ENCODE measurements at regions not wholly inside any gene's neighbourhood (a gene's known extent, or its start where the extent isn't known, plus 50 kb on each side); places are given as distances from the start of the nearest gene placed in this dataset.
"Not testable (repeated sequence)": the region's sequence is repeated elsewhere in the genome, so short reads cannot be mapped to it uniquely, and the experiment has no call there.

- Mint-ChIP-seq H3K27me3 (no peaks in the 10 kb centered on the region), H3K4me1 (ENCODE audit: low read depth) (no peaks in the 10 kb centered on the region), H3K36me3 (ENCODE audit: low read depth) (no peaks in the 10 kb centered on the region), H3K9me3 (peaks cover 4% of the 10 kb centered on the region), H3K4me3 (no peak overlapping the region), H3K27ac (no peak overlapping the region)
Measured at GRCh38 chr16:79966226-79966625, 365.7 kb upstream of the MAF start.

DNA sequence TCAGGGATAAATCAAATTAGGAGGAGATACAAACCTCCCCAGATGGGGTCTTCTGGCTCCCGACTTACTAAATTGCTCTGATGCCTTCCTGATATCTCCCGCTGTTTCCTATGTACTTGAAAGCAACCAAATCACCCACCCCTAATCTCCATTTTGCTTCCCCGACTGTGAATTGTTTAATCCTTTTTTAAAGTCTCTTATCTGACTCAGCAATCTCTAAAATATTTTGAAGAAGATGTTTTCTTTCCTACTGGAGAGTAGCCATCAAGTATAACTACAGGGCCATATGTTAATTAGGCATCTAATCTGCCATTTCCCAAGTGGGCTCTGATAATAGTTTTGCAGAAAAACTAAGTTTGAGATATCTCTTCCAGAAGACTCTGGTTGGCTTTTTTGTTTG is 365.2 kb upstream of the MAF start:
- no peak overlapping the region for H3K27ac Mint-ChIP-seq
- H3K4me1 Mint-ChIP-seq (ENCODE audit: low read depth), result no peaks in the 10 kb centered on the region
- H3K36me3 Mint-ChIP-seq (ENCODE audit: low read depth), result no peaks in the 10 kb centered on the region
- H3K27me3 Mint-ChIP-seq, result no peaks in the 10 kb centered on the region
- H3K4me3 Mint-ChIP-seq, result no peak overlapping the region
- H3K9me3 Mint-ChIP-seq, result peaks cover 4% of the 10 kb centered on the region

DNA sequence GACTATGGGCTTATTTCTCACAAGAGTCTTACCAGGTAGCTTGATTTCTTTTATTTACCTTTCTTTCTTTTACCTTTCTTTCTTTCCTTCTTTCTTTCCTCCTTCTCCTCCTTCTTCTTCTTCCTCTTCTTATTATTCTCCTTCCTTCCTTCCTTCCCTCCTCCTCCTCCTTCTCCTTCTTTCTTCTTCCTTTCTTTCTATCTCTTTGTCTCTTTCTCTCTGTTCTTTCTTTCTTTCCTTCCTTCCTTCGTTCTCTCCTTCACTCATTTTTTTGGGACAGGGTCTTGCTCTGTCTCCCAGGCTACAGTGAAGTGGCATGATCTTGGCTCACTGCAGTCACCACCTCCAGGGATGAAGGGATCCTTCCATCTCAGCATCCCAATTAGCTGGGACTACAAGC is 363.6 kb upstream of the MAF start:
- Mint-ChIP-seq H3K4me1 (ENCODE audit: low read depth) (no peaks in the 10 kb centered on the region), H3K36me3 (ENCODE audit: low read depth) (no peaks in the 10 kb centered on the region), H3K9me3 (peaks cover 8% of the 10 kb centered on the region), H3K27me3 (no peaks in the 10 kb centered on the region), H3K4me3 (no peak overlapping the region), H3K27ac (no peak overlapping the region)

DNA sequence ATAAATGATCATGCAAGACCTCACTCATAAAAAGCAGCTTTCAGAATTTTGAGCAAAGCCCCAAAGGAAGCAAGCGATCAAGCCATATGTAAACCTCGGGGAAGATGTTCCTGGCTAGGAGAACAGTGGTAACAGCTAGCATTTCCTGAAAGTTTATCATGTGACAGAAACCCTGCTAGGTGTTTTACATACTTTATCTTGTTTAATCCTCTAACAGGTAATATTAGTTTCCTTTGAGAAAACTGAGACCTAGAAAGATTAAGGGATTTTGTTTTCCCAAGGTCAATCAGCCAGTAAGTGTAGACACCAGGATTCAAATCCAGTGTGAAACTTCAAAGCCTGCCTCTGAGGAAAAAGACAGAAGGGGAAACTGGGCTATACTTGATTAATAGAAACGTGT is 362.4 kb upstream of the MAF start:
- no peak overlapping the region for H3K27ac Mint-ChIP-seq
- no peaks in the 10 kb centered on the region for H3K4me1 Mint-ChIP-seq (ENCODE audit: low read depth)
- H3K27me3 Mint-ChIP-seq, result no peaks in the 10 kb centered on the region
- H3K9me3 Mint-ChIP-seq, result peaks cover 8% of the 10 kb centered on the region
- no peaks in the 10 kb centered on the region for H3K36me3 Mint-ChIP-seq (ENCODE audit: low read depth)
- no peak overlapping the region for H3K4me3 Mint-ChIP-seq

GRCh38 chr16:79959226-79959625 is 358.7 kb upstream of the MAF start:
- no peaks in the 10 kb centered on the region for H3K36me3 Mint-ChIP-seq (ENCODE audit: low read depth)
- H3K4me1 Mint-ChIP-seq (ENCODE audit: low read depth), result no peaks in the 10 kb centered on the region
- no peak overlapping the region for H3K4me3 Mint-ChIP-seq
- no peak overlapping the region for H3K27ac Mint-ChIP-seq
- no peaks in the 10 kb centered on the region for H3K27me3 Mint-ChIP-seq
- peaks cover 8% of the 10 kb centered on the region for H3K9me3 Mint-ChIP-seq

DNA sequence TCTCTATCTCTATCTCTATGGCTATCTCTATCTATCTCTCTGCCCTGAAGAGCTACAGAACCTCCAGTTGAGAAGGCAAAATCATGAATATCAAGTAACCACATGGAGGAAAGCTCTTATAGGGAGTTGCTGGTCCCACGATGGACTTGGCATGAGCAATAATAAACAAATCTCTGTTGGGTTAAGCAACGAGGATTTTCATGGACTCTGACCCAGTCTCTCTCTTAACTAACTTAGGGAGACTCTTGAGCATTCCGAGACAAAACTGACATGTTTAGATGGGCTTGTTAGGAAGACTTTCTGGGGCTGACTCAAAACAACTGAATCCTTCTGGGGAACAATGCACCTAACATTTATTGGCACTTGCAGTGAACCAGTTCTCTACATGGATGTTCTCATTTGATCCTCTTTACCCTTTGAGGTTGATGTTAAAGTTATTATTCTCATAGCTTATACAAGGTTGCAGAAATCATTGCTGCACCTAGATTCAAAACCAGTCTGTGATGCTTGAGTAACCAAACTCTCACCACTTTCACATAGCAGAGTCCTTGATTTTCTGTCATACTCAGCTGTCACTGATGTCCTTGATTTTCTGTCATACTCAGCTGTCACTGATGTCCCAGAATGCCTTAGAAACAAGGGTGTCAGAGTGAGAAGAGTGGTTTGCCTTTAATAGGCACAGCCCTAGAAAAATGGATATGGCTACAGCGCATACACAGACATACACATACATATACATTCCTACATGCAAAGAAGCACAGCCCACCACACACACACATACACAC is 354.6 kb upstream of the MAF start:
- no peaks in the 10 kb centered on the region for H3K4me1 Mint-ChIP-seq (ENCODE audit: low read depth)
- peaks cover 4% of the 10 kb centered on the region for H3K9me3 Mint-ChIP-seq
- H3K27ac Mint-ChIP-seq, result no peak overlapping the region
- H3K36me3 Mint-ChIP-seq (ENCODE audit: low read depth), result no peaks in the 10 kb centered on the region
- H3K4me3 Mint-ChIP-seq, result no peak overlapping the region
- H3K27me3 Mint-ChIP-seq, result no peaks in the 10 kb centered on the region

GRCh38 chr16:79950932-79951719 is 350.6 kb upstream of the MAF start:
- no peaks in the 10 kb centered on the region for H3K4me1 Mint-ChIP-seq (ENCODE audit: low read depth)
- H3K9me3 Mint-ChIP-seq, result no peaks in the 10 kb centered on the region
- no peaks in the 10 kb centered on the region for H3K36me3 Mint-ChIP-seq (ENCODE audit: low read depth)
- no peak overlapping the region for H3K27ac Mint-ChIP-seq
- H3K4me3 Mint-ChIP-seq, result no peak overlapping the region
- H3K27me3 Mint-ChIP-seq, result peaks cover 5% of the 10 kb centered on the region

GRCh38 chr16:79949417-79949816 is 348.9 kb upstream of the MAF start:
- no peak overlapping the region for H3K4me3 Mint-ChIP-seq
- H3K27me3 Mint-ChIP-seq, result peaks cover 11% of the 10 kb centered on the region
- no peaks in the 10 kb centered on the region for H3K36me3 Mint-ChIP-seq (ENCODE audit: low read depth)

GRCh38 chr16:79947771-79948170 is 347.2 kb upstream of the MAF start:
- peaks cover 11% of the 10 kb centered on the region for H3K27me3 Mint-ChIP-seq
- no peak overlapping the region for H3K4me3 Mint-ChIP-seq
- no peaks in the 10 kb centered on the region for H3K4me1 Mint-ChIP-seq (ENCODE audit: low read depth)
- no peaks in the 10 kb centered on the region for H3K9me3 Mint-ChIP-seq
- H3K27ac Mint-ChIP-seq, result no peak overlapping the region
- H3K36me3 Mint-ChIP-seq (ENCODE audit: low read depth), result no peaks in the 10 kb centered on the region

More at GRCh38 chr16:79949417-79949816, 348.9 kb upstream of the MAF start:
- Mint-ChIP-seq H3K9me3 (no peaks in the 10 kb centered on the region), H3K4me1 (ENCODE audit: low read depth) (no peaks in the 10 kb centered on the region), H3K27ac (no peak overlapping the region)

- H3K27me3 Mint-ChIP-seq, result peaks cover 11% of the 10 kb centered on the region
- H3K4me1 Mint-ChIP-seq (ENCODE audit: low read depth), result no peaks in the 10 kb centered on the region
- no peaks in the 10 kb centered on the region for H3K9me3 Mint-ChIP-seq
- H3K27ac Mint-ChIP-seq, result no peak overlapping the region
- no peaks in the 10 kb centered on the region for H3K36me3 Mint-ChIP-seq (ENCODE audit: low read depth)
- no peak overlapping the region for H3K4me3 Mint-ChIP-seq
Measured at GRCh38 chr16:79946252-79946651, 345.7 kb upstream of the MAF start.

- H3K4me1 Mint-ChIP-seq (ENCODE audit: low read depth), result no peaks in the 10 kb centered on the region
Measured at GRCh38 chr16:79943736-79944135, 343.2 kb upstream of the MAF start.

DNA sequence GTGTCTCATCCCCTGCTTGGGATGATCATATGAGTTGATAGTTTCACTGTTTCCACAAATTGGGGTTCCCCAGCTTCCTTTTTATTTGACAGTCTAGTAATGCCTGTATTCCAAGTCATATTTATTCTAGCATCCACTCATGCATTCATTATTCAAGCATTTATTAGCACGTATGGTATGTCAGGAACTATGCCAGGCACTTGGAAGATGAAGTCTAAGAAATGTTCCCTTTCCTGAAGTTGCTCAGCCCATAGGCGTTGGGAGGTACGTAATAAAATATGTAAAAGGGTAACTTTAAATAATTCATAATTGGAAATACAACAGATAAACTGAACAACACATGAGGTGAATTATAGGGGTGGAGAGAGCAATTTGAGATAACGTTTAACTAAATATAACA is 338.0 kb upstream of the MAF start:
- Mint-ChIP-seq H3K27ac (no peak overlapping the region), H3K27me3 (no peaks in the 10 kb centered on the region)

More at GRCh38 chr16:79943736-79944135, 343.2 kb upstream of the MAF start:
- Mint-ChIP-seq H3K27ac (no peak overlapping the region), H3K4me3 (no peak overlapping the region), H3K36me3 (ENCODE audit: low read depth) (no peaks in the 10 kb centered on the region), H3K9me3 (no peaks in the 10 kb centered on the region), H3K27me3 (peaks cover 6% of the 10 kb centered on the region)

GRCh38 chr16:79937671-79938070 is 337.1 kb upstream of the MAF start:
- H3K9me3 Mint-ChIP-seq; H3K27ac Mint-ChIP-seq; H3K27me3 Mint-ChIP-seq; H3K4me1 Mint-ChIP-seq (ENCODE audit: low read depth); H3K4me3 Mint-ChIP-seq; H3K36me3 Mint-ChIP-seq (ENCODE audit: low read depth): not testable (repeated sequence)

More for the DNA sequence above, 338.0 kb upstream of the MAF start:
- Mint-ChIP-seq H3K9me3 (no peaks in the 10 kb centered on the region), H3K4me1 (ENCODE audit: low read depth) (no peaks in the 10 kb centered on the region), H3K4me3 (no peak overlapping the region), H3K36me3 (ENCODE audit: low read depth) (no peaks in the 10 kb centered on the region)

DNA sequence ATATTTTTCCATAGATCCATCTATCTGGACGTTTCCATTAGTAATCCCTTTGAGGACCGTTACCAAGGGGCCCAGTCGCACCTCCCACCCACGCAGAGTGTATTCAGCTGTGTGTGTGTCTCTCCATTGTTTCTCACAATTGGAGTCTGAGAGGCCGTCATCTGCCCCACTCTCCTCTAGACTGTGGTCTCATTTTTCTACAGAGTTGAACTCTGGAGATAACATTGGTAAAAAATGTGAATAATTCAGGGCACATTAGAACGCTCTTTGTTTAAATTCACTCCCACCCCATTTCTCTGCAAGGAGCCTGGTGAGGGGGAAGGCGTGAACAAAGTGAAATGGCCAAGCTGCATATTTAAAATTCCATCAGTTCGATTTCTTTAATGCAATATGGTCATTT is 333.1 kb upstream of the MAF start:
- Mint-ChIP-seq H3K36me3 (ENCODE audit: low read depth) (no peaks in the 10 kb centered on the region), H3K4me1 (ENCODE audit: low read depth) (no peaks in the 10 kb centered on the region), H3K27me3 (no peaks in the 10 kb centered on the region), H3K4me3 (no peak overlapping the region), H3K9me3 (peaks cover 6% of the 10 kb centered on the region), H3K27ac (no peak overlapping the region)

DNA sequence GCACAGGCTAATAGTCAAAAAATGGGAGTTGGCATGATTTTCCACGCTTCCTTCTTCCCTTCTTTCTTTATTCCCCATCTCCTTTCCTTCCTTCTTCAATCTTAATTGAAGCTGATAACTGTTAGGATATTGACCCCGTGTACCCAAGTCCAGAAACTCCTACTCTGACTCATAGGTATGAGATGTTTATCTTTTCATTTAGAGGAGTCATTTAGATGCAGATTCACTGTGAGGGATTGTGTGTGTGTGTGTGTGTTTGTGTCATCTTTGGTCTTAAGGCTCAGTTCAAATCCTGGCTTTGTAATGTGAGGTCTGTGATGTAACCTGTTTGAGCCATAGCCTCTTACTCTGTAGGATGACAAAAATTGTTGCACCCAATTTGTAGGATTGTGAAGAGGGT is 332.0 kb upstream of the MAF start:
- peaks cover 6% of the 10 kb centered on the region for H3K9me3 Mint-ChIP-seq
- H3K27me3 Mint-ChIP-seq, result no peaks in the 10 kb centered on the region
- no peak overlapping the region for H3K27ac Mint-ChIP-seq
- H3K36me3 Mint-ChIP-seq (ENCODE audit: low read depth), result no peaks in the 10 kb centered on the region
- no peaks in the 10 kb centered on the region for H3K4me1 Mint-ChIP-seq (ENCODE audit: low read depth)
- no peak overlapping the region for H3K4me3 Mint-ChIP-seq
